ENCODE measurements at regions not wholly inside any gene's neighbourhood (a gene's known extent, or its start where the extent isn't known, plus 50 kb on each side); places are given as distances from the start of the nearest gene placed in this dataset.

DNA sequence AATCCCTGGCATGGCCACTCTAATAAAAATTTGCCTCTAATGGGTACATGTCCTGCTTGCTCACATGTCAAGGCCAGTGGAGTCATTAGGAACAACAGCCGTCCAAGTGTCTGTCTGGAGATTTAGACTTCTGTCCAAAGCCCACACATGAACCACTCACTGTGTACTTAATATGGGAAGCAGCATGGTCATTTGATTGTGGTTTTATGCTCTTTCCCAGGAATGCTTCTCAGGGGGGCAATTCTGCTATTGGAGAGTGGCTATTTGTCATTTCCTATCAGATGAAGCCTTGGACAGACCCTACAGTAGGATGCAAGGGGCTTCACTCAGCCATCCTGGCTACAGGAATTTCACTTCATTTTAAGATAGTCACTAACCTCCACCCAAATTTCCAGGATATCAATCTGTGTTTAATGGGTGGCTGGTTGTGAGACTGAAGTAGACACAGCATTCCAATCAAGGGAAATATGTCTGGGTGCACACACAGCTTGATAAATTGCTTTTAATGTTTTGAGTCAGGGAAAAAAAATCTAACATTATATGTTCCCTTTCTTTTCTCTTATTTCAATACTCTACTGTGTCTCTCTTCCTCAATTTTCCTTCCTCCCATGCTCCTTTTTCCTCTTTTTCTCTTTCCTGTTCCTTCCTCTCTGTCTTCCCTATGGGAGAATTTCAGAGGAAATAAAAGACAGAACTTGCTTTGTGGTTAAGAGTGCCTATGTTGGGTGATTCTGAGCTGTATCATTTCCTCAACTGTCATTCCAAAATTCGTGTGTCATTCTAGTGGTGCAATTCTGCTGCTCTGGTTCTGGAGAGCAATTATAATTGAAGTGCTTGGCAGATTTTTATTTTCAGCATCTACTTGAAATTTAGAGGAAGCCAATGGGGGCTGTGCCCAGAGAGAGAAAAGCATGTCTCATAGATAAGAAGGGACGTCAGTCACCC is 320.1 kb downstream of the OSR1 start:
- TF ChIP-seq EZH2phosphoT487 (IDR thresholded peaks at IDR 0.05; ENCODE audit: low read depth): no peak
- TF ChIP-seq, protein P1, sequence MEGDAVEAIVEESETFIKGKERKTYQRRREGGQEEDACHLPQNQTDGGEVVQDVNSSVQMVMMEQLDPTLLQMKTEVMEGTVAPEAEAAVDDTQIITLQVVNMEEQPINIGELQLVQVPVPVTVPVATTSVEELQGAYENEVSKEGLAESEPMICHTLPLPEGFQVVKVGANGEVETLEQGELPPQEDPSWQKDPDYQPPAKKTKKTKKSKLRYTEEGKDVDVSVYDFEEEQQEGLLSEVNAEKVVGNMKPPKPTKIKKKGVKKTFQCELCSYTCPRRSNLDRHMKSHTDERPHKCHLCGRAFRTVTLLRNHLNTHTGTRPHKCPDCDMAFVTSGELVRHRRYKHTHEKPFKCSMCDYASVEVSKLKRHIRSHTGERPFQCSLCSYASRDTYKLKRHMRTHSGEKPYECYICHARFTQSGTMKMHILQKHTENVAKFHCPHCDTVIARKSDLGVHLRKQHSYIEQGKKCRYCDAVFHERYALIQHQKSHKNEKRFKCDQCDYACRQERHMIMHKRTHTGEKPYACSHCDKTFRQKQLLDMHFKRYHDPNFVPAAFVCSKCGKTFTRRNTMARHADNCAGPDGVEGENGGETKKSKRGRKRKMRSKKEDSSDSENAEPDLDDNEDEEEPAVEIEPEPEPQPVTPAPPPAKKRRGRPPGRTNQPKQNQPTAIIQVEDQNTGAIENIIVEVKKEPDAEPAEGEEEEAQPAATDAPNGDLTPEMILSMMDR (IDR thresholded peaks at IDR 0.05; ENCODE audit: low read depth, low read length): no peak
